ENCODE measurements at regions not wholly inside any gene's neighbourhood (a gene's known extent, or its start where the extent isn't known, plus 50 kb on each side); places are given as distances from the start of the nearest gene placed in this dataset.

DNA sequence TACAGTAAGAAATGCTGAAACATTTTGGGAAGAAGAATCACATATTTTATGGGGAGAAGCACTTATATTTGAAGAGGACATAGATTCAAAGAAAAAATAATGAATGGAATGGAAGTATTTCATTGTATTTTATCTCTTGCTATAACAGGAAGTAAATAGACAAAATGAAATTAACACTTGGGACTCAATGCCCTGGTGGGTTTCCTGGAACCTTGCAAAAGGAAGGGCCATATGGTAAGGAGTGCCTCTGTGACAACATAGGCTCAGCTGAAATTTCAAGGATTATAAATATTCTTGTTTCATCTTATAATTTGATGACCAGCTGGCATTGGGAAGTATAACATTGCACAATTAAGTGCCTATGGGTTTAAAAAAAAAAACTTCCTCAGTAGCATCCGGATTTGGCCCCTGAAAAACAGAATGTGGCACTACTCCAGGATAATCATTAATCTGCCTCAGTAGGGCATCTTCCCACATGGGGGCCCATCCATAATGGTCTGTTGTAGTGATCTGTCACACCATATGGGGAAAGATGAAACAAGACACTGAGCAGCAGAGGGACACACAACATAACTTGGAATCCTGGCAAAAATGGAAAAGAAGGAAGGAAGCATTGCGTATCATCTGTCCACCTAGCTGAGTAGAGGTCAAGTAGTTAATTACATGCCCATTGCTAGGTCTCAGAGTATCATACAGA, 321.6 kb downstream of the NDFIP2 start:
- TF ChIP-seq TEAD4 (CRISPR knock-in tag; IDR thresholded peaks at IDR 0.05) (no peak), OVOL2 (CRISPR knock-in tag; IDR thresholded peaks at IDR 0.05; ENCODE audit: borderline replicate concordance) (no peak)
